A673 (cell line): ENCODE measurements at regions not wholly inside any gene's neighbourhood (a gene's known extent, or its start where the extent isn't known, plus 50 kb on each side); places are given as distances from the start of the nearest gene placed in this dataset.

Source experiments
- EZH2 ChIP-seq: fragments of 200-600 bp; sonication (generic); IDR thresholded peaks from 2 replicates; pipeline ENCODE4 v1.6.1; 2017; ENCODE audit warnings: borderline replicate concordance, low read depth, mild to moderate bottlenecking, mixed read lengths, antibody characterized with exemption, low read length; ENCODE audit not compliant: poor library complexity, severe bottlenecking
- TF ChIP-seq, protein P1 (sequence below): fragments of 300-800, 200-600 bp; sonication (generic); conservative IDR thresholded peaks from 2 replicates; pipeline ENCODE4 v1.5.1; 2017; ENCODE audit warnings: low read depth, mild to moderate bottlenecking, antibody characterized with exemption, low read length, moderate library complexity, mixed read lengths

DNA sequence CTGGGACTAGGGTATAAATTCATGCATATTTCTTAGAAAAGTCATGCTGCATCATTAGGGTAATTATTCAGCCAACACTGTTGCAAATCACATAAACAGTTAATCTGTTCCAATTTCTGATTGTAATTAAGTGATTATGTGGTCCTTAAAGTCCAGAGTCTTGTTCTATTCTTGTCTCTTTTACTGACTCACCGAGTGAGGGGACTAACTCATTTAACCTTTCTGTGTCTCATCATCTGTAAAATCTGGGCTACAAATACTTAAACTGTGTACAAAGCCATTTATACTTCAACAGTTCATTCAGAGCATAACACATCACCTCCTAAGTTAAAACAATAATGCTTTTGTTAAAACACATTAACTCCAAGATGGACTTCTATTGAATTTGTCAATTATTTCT, 65.4 kb upstream of the KLHL13 start:
- TF ChIP-seq, protein P1, sequence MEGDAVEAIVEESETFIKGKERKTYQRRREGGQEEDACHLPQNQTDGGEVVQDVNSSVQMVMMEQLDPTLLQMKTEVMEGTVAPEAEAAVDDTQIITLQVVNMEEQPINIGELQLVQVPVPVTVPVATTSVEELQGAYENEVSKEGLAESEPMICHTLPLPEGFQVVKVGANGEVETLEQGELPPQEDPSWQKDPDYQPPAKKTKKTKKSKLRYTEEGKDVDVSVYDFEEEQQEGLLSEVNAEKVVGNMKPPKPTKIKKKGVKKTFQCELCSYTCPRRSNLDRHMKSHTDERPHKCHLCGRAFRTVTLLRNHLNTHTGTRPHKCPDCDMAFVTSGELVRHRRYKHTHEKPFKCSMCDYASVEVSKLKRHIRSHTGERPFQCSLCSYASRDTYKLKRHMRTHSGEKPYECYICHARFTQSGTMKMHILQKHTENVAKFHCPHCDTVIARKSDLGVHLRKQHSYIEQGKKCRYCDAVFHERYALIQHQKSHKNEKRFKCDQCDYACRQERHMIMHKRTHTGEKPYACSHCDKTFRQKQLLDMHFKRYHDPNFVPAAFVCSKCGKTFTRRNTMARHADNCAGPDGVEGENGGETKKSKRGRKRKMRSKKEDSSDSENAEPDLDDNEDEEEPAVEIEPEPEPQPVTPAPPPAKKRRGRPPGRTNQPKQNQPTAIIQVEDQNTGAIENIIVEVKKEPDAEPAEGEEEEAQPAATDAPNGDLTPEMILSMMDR, result no peak
- no peak for TF ChIP-seq EZH2
